CD4-positive, CD25-positive, alpha-beta regulatory T cell (primary cell): ENCODE measurements at regions not wholly inside any gene's neighbourhood (a gene's known extent, or its start where the extent isn't known, plus 50 kb on each side); places are given as distances from the start of the nearest gene placed in this dataset.

Experiments used
- ATAC-seq, 2 donors: fragments of 150-1000 bp; cut with Tn5 transposase; one replicate each; pipeline ENCODE4 v1.10.0; 2021; ENCODE audit warnings: low read depth in 2 of 2, moderate number of reproducible peaks in 2 of 2, moderate library complexity in 1 of 2
- DNase-seq, 3 donors: peaks; one replicate each; pipeline versions ENCODE4 v3.0.0 to v3.0.0-alpha.2; 2012 to 2022; ENCODE audit warnings: mixed read lengths in 1 of 3
- H3K27ac ChIP-seq: one replicate; pipeline ENCODE4 v1.7.0; 2013; ENCODE audit warnings: mild to moderate bottlenecking, low read length; ENCODE audit not compliant: insufficient read depth, poor library complexity, severe bottlenecking
- H3K27me3 ChIP-seq: one replicate; pipeline ENCODE4 v1.7.0; 2013; ENCODE audit warnings: low read length; ENCODE audit not compliant: control insufficient read depth, insufficient read depth
- H3K36me3 ChIP-seq: one replicate; pipeline ENCODE4 v1.7.0; 2013; ENCODE audit warnings: mild to moderate bottlenecking, low read length, moderate library complexity; ENCODE audit not compliant: control insufficient read depth, insufficient read depth
- H3K4me1 ChIP-seq: 2 replicates; pipeline ENCODE4 v1.7.0; 2013; ENCODE audit warnings: mild to moderate bottlenecking, low read length; ENCODE audit not compliant: insufficient read depth, control insufficient read depth, poor library complexity, severe bottlenecking
- H3K4me3 ChIP-seq: one replicate; pipeline ENCODE4 v1.7.0; 2013; ENCODE audit warnings: low read depth, mild to moderate bottlenecking, low read length, moderate library complexity
- H3K9me3 ChIP-seq, 2 experiments: 1 replicate in 1 of 2; 2 replicates in 1 of 2; pipeline ENCODE4 v1.7.0; 2013; ENCODE audit warnings: low read length in 2 of 2, mild to moderate bottlenecking in 1 of 2, moderate library complexity in 1 of 2; ENCODE audit not compliant: control insufficient read depth in 2 of 2
- H3K27ac Mint-ChIP-seq, 3 donors: one replicate each; pipeline ENCODE4 v1.8.0; 2020 to 2022; ENCODE audit warnings: mild to moderate bottlenecking in 3 of 3, mixed read lengths in 3 of 3, moderate library complexity in 2 of 3
- H3K27me3 Mint-ChIP-seq: one replicate; pipeline ENCODE4 v1.8.0; 2022; ENCODE audit warnings: mild to moderate bottlenecking, mixed read lengths
- H3K36me3 Mint-ChIP-seq: one replicate; pipeline ENCODE4 v1.8.0; 2020; ENCODE audit warnings: mixed read lengths
- H3K4me1 Mint-ChIP-seq, 4 donors: one replicate each; pipeline ENCODE4 v1.8.0; 2020 to 2022; ENCODE audit warnings: mixed read lengths in 4 of 4, mild to moderate bottlenecking in 1 of 4
- H3K4me3 Mint-ChIP-seq, 4 donors: one replicate each; pipeline ENCODE4 v1.8.0; 2020 to 2022; ENCODE audit warnings: mild to moderate bottlenecking in 4 of 4, mixed read lengths in 4 of 4, moderate library complexity in 3 of 4
- H3K9me3 Mint-ChIP-seq, 7 donors: one replicate each; pipeline ENCODE4 v1.8.0; 2020 to 2022; ENCODE audit warnings: mixed read lengths in 7 of 7, mild to moderate bottlenecking in 3 of 7, moderate library complexity in 2 of 7

DNA sequence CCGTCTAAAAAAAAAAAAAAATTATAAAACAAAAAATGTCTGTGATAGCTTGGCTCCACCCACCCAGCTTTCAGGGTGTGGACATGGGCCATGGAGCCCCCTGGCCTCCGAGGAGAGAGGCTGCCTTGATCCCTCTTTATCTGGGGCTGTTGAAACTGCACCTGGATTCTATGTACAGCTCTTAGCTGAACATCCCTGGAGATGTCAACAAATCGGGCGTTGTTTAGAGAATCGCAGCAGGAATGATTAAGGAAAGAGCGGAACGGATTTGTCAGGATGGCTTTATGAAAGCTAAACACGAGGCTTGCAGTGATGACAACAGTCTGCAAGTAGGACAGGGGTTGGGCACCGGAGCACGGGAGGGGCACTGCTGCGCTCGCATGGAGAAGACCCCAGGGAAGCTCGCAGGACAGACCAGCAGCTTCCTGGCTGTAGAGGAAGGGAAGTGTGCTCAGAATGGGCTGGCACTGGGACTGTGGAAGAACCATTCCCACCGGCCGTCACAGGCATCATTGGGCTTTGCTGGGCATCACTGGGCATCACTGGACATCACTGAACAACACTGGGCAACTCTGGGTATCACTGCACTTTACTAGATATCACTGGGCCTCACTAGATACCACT, 195.8 kb upstream of the FOXF1 start:
- DNase-seq (no peak), ATAC-seq (no peak)
- H3K27me3 ChIP-seq, result no peaks in the 10 kb centered on the region
- Mint-ChIP-seq H3K9me3 (no peaks in the 10 kb centered on the region), H3K27ac (no peak overlapping the region), H3K4me3 (no peak overlapping the region), H3K36me3 (no peaks in the 10 kb centered on the region), H3K4me1 (no peaks in the 10 kb centered on the region), H3K27me3 (no peaks in the 10 kb centered on the region)
- no peak overlapping the region for H3K27ac ChIP-seq
- no peaks in the 10 kb centered on the region for H3K36me3 ChIP-seq
- H3K9me3 ChIP-seq, result no peaks in the 10 kb centered on the region
- H3K4me3 ChIP-seq, result no peak overlapping the region
- no peaks in the 10 kb centered on the region for H3K4me1 ChIP-seq

DNA sequence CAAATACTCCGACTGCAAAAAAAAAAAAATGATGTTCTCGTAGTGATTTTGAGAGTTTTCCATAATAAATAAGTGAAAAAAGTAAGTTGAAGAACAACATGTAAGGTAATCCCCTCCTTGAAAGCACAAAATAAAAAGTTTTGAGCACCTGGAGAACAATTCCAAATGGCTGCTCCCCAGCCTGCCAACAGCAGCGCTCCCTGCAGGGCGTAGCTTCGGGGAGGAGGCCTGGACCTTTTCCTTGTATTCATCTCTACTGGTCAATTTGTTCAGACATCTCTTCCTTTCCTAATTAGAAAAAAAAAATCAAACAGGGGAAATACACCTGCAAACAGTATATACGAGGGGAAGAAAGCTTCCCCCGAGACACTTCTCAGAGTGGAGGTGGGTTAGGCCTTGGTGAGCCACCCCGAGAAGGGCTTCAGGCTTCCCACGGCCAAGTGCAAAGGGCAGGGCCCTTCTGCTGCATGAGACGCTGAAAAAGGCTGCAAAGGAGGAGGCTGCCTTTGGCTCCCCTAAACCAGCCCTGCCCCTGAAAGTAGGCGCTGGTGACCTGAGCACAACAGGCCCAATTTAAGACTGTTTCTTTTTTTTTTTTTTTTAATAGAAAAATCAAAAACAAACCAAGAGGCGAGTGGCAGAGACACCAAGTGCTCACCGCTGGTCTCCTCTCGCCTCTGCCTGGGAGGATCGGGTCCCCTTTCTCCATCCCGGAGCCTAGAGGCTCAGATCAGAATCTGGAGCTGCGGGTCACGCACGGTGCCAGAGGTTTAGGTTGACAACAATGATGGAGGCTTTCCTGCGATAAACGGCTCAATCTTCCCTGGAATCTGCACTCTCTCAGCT, 193.1 kb upstream of the FOXF1 start:
- H3K27ac ChIP-seq, result no peak overlapping the region
- H3K4me1 ChIP-seq, result no peaks in the 10 kb centered on the region
- no peaks in the 10 kb centered on the region for H3K9me3 Mint-ChIP-seq
- H3K36me3 Mint-ChIP-seq, result no peaks in the 10 kb centered on the region
- H3K9me3 ChIP-seq, result no peaks in the 10 kb centered on the region
- no peaks in the 10 kb centered on the region for H3K27me3 Mint-ChIP-seq
- peak in 1 of 3 donors; percentile 4 for DNase-seq
- no peak overlapping the region for H3K4me3 Mint-ChIP-seq
- ATAC-seq, result peak in 1 of 2 donors; percentile 34
- no peak overlapping the region for H3K27ac Mint-ChIP-seq
- H3K4me3 ChIP-seq, result no peak overlapping the region
- no peaks in the 10 kb centered on the region for H3K27me3 ChIP-seq
- H3K36me3 ChIP-seq, result no peaks in the 10 kb centered on the region
- H3K4me1 Mint-ChIP-seq, result no peaks in the 10 kb centered on the region

DNA sequence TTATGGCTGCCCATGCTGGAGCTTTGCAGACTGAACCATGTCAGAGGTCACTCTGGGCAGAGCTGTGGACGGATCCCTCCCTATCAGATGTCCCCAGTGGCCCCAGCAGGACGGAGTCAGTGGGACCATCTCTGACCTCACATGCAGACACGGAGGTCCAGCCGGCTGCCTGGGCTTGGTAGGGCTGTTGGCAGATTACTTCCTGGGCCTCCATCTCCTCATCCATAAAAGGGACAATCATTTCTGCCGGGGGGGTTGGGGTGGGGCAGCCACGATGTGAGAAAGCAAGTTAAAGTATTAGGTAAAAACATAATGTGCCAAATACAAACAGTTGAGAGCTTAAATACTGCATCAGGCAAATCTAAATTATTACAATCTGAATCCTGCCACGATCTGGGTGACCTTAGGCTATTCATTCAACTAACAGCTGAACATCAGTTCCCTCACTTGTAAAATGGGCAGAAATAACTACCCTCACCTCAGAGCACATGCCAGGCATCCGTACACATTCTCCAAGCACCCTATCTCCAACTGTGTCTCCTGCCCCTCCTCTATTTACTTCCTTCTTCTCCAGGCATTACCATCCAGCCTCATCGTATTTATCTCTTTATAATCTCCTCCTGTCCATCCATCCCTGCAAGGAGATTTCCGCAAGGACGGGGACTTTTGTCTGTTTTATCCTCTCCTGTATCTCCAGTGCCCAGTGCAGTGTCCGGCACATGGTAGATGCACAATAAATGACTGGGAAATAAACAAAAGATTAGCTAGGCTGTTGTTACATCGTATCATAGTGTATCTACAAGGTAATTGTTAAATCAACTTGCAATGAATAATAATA, 192.3 kb upstream of the FOXF1 start:
- H3K36me3 ChIP-seq, result no peaks in the 10 kb centered on the region
- H3K4me1 ChIP-seq, result no peaks in the 10 kb centered on the region
- peak overlapping the region in 1 of 3 donors; percentile 7 for H3K27ac Mint-ChIP-seq
- H3K36me3 Mint-ChIP-seq, result no peaks in the 10 kb centered on the region
- H3K4me3 Mint-ChIP-seq, result no peak overlapping the region
- no peaks in the 10 kb centered on the region for H3K9me3 Mint-ChIP-seq
- DNase-seq, result peak in 2 of 3 donors; percentile 15 to 24
- H3K27me3 Mint-ChIP-seq, result no peaks in the 10 kb centered on the region
- no peaks in the 10 kb centered on the region for H3K4me1 Mint-ChIP-seq
- no peak overlapping the region for H3K4me3 ChIP-seq
- no peaks in the 10 kb centered on the region for H3K9me3 ChIP-seq
- no peak for ATAC-seq
- no peaks in the 10 kb centered on the region for H3K27me3 ChIP-seq
- H3K27ac ChIP-seq, result no peak overlapping the region

DNA sequence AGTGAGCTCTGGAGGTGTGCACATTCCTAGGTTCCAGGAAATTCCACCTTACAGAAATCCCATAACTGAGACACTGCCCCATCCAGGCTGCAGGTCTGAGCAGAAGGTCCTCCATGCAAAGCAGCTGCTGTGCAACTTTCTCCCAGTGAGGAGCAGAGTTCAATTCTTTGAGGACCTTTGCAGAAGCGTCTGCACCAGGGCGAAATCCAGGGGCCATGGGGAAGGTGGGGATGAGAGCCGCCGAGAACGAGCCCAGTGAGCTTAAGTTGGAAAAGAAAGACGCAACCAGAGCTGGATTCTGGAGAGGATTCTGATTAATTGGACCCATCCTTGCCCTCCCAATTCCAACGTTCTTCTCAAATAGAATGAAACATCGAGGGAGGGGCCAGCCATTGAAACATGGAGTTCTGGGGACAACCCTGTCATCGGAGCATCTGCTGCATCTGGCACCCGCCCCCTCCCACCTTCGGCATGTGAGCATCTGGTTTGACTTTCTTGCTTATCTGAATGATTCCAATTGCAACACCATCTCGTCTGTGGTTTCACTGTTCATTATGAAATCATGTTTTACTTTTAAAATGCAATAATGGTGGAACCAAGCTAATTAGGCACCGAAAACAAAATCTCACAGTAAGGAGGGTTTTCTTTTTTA, 190.6 kb upstream of the FOXF1 start:
- H3K36me3 Mint-ChIP-seq, result no peaks in the 10 kb centered on the region
- Histone ChIP-seq H3K4me3 (no peak overlapping the region), H3K27me3 (no peaks in the 10 kb centered on the region), H3K9me3 (no peaks in the 10 kb centered on the region), H3K27ac (no peak overlapping the region), H3K36me3 (no peaks in the 10 kb centered on the region), H3K4me1 (no peaks in the 10 kb centered on the region)
- H3K9me3 Mint-ChIP-seq, result no peaks in the 10 kb centered on the region
- no peak overlapping the region for H3K27ac Mint-ChIP-seq
- no peak for ATAC-seq
- no peaks in the 10 kb centered on the region for H3K27me3 Mint-ChIP-seq
- no peaks in the 10 kb centered on the region for H3K4me1 Mint-ChIP-seq
- peak in 1 of 3 donors; percentile 12 for DNase-seq
- no peak overlapping the region for H3K4me3 Mint-ChIP-seq

DNA sequence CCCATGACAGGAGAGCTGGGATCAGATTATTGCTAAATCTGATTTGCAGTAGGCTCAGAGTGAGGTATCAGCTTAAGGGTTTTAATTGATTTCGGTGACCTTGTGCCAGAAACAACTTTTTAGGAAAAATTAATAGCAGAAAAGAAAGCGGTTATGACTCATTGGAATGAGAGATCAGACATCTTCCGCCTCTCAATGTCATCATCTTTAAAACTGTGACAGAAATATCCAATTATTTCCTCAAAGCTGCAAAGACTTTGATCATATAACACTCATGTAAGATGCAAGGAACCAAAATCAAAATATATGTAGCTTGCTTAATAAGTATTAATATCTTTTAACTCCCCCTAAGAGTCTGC, 190.1 kb upstream of the FOXF1 start:
- H3K27me3 Mint-ChIP-seq, result no peaks in the 10 kb centered on the region
- no peak overlapping the region for H3K27ac Mint-ChIP-seq
- Histone ChIP-seq H3K4me1 (no peaks in the 10 kb centered on the region), H3K9me3 (no peaks in the 10 kb centered on the region), H3K27me3 (no peaks in the 10 kb centered on the region), H3K4me3 (no peak overlapping the region), H3K27ac (no peak overlapping the region), H3K36me3 (no peaks in the 10 kb centered on the region)
- H3K9me3 Mint-ChIP-seq, result no peaks in the 10 kb centered on the region
- ATAC-seq (no peak), DNase-seq (no peak)
- no peaks in the 10 kb centered on the region for H3K4me1 Mint-ChIP-seq
- H3K36me3 Mint-ChIP-seq, result no peaks in the 10 kb centered on the region
- no peak overlapping the region for H3K4me3 Mint-ChIP-seq

DNA sequence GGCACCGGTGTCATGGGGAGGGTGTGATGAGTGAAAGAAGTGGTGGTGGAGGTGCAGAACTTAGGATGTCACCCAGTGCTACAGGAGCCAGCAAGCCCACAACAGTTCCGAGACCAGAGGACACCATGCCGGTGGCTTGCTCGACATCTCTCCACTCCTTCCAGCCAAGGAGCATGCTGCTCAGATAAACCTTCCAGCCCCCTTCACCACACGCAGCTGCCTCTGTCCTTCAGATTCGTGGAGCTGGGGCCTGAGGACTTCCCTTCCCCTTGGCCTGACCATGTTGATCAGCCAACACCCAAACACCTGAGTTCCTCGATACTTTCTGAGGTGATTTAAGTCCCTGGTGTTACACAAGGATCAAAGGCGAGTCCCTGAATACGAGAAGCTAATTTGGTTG, 188.8 kb upstream of the FOXF1 start:
- no peak overlapping the region for H3K27ac Mint-ChIP-seq
- no peak overlapping the region for H3K4me3 Mint-ChIP-seq
- H3K36me3 Mint-ChIP-seq, result no peaks in the 10 kb centered on the region

DNA sequence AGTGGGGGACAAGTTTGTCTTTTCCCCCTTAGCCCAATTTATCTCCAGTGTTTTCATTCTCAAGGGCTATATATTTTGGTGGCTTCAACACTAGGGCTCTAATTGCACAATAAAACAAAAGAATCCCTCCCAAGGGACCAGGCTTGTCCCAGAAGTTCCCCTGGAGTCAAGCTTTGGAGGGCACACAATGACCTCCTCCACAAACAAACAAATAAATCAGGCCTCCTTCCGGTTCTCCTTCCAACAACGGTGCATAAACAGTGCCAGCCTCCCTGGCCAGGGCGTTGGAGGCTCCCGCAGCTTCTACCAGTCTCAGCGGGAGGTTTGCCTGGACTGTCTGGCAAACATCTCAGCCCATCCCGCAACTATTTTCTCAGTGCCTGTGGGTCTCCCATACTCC, 188.0 kb upstream of the FOXF1 start:
- no peak for ATAC-seq
- no peaks in the 10 kb centered on the region for H3K4me1 Mint-ChIP-seq
- H3K4me3 Mint-ChIP-seq, result no peak overlapping the region
- peaks cover 0 to 2% (median 0%) of the 10 kb centered on the region in 7 donors for H3K9me3 Mint-ChIP-seq
- Histone ChIP-seq H3K4me3 (no peak overlapping the region), H3K27me3 (no peaks in the 10 kb centered on the region), H3K27ac (no peak overlapping the region), H3K36me3 (no peaks in the 10 kb centered on the region), H3K9me3 (no peaks in the 10 kb centered on the region), H3K4me1 (no peaks in the 10 kb centered on the region)
- DNase-seq, result no peak
- no peaks in the 10 kb centered on the region for H3K36me3 Mint-ChIP-seq
- H3K27ac Mint-ChIP-seq, result no peak overlapping the region
- H3K27me3 Mint-ChIP-seq, result no peaks in the 10 kb centered on the region

More for the DNA sequence above, 188.8 kb upstream of the FOXF1 start:
- Histone ChIP-seq H3K36me3 (no peaks in the 10 kb centered on the region), H3K4me1 (no peaks in the 10 kb centered on the region), H3K27ac (no peak overlapping the region), H3K27me3 (no peaks in the 10 kb centered on the region), H3K4me3 (no peak overlapping the region), H3K9me3 (no peaks in the 10 kb centered on the region)
- Mint-ChIP-seq H3K27me3 (no peaks in the 10 kb centered on the region), H3K9me3 (peaks cover 0 to 2% (median 0%) of the 10 kb centered on the region in 7 donors), H3K4me1 (no peaks in the 10 kb centered on the region)
- ATAC-seq (no peak), DNase-seq (no peak)
